GM18870 (cell line): ENCODE measurements at regions not wholly inside any gene's neighbourhood (a gene's known extent, or its start where the extent isn't known, plus 50 kb on each side); places are given as distances from the start of the nearest gene placed in this dataset.
"Not testable (repeated sequence)": the region's sequence is repeated elsewhere in the genome, so short reads cannot be mapped to it uniquely, and the experiment has no call there.

ENCODE experiments used
- ATAC-seq: cut with Tn5 transposase; IDR thresholded peaks from one replicate; pipeline ENCODE4 v1.9.1; 2021; ENCODE audit warnings: moderate library complexity; ENCODE audit not compliant: unreplicated experiment

- ATAC-seq, result no peak
Measured at GRCh38 chr13:30072818-30073186, 222.4 kb upstream of the UBL3 start.

DNA sequence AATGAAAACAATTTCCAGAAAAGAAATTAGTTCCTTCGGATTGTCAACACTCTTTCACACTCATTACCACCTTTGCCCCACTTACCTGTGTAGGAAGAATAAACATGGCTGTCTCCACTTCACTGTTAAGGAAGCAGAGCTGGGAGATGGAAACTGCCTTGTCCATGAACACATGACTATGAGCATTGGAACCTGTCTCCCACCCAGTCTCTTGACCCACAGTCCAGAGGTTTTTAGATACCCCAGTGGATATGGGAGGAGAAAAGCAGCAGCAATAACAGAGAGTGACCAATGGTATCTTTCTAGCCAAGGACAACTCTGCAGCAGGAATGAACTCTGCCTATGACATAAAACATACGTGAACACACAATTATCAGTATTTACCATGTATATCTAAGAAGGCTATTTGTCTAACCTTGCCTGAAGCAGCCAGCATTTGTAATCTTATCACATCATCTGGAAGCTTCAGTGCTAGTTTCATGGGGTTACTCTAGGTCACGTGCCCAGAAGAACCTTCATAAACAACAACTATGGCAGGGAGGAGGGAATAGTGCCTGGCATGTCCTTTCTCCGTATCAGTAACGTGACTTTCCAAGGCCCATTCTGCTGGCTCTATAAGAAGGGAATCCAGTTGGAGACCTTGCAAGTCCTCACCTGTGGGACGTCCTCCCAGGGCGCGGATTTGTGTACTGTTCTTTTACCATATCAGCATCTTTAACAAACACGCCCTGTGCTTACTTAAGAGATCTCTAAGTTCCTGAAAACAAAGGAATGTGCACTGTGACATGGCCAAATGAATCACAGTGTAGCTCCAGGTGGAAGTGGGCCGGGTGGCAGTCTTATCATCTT is 221.8 kb upstream of the UBL3 start:
- no peak for ATAC-seq

DNA sequence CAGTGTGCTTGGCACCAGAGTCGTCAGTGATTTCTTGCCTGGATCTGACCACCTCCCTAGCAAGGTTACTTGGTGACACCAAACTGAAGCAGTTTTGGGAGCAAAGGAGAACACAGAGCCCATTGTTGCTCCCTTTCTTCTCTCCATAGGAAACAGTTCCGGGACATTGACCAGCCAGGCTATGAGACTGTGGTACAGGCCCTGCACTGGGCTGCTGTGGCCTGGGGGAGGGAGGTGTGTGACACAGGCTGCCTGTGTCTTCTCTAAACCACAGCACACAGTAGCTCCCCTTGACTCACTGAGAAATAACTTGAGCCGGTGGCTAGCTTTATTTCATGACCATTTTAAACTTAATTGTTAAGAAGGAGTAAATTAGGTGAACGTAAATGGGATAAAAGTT is 214.8 kb upstream of the UBL3 start:
- no peak for ATAC-seq

GRCh38 chr13:30063892-30064291 is 213.5 kb upstream of the UBL3 start:
- no peak for ATAC-seq

- no peak for ATAC-seq
Measured at GRCh38 chr13:30061217-30061616, 210.8 kb upstream of the UBL3 start.

DNA sequence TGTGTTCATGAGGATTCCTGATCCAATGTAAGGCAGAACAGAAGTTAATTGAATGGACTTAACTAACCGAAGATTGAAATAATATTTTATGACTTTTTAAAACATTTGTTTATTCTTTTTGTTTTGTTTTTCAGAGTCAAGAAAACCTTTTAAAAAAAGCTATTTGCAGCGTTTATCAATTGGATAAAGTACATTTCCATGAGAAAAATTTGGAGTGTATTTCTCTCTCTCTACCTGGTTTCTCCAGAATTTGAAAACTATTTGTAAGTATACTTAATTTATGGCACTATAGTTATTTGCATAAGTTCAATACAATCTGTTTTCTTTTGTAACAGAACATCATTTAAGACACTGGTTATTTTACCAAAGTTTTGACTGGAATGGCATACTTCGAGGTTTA is 208.0 kb upstream of the UBL3 start:
- no peak for ATAC-seq

- not testable (repeated sequence) for ATAC-seq
Measured at GRCh38 chr13:30054546-30054945, 204.1 kb upstream of the UBL3 start.

DNA sequence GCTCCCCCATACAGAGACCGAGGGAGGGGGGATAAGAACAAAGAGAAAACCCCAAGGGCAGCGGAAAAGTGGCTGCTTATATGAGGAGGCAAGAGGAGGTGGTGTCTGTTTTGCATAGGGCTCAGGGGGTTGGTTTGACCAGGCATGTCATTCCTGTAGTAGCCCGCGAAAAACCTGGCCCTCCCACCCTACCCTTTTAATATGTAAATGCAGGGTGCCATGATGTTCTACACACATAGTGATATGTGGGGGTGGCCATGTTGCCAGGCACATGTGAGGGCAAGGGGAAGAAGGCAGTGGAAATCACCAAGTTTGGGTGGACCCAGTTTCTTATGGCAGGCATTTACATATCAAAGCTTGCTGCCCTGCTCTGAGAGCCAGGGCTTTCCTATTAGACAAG is 203.5 kb upstream of the UBL3 start:
- no peak for ATAC-seq

DNA sequence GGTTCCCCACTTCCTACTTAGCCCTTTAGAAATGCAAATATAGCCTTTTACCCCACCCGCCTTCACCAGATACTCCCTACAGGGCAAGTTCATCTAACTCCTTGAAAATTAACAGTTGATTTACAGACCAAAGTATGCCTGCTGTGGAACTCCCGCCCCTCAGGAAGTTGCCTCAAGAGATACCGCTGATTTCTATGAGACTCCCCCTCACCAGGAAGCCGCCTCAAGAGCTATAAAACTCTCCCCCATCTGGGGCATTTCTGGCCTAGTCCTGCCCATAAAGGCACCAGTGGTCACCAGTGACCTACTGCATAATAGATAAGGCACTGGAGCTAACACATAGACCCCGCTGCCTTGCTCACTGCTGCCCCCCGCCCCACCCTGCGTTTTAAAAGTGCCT is 201.7 kb upstream of the UBL3 start:
- no peak for ATAC-seq

- no peak for ATAC-seq
Measured at GRCh38 chr13:30051531-30052060, 201.2 kb upstream of the UBL3 start.

DNA sequence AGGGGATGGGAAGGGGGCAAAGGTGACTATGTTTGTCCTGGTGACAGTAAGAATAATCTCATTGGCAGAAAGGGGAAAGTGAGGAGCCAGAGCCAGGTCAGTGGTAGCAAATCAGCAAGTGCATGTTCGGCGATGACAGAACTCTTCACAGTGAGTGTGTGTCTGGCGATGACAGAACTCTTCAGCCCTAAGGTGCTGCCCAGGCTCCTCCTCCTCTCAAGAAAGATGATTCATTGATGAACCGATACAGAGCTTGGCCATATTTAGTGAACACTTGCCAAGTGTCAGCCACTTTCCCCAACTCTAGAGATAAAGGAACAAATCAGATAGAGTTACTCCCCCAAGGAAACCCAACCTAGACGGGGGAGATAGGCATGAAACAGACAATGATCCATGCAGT is 199.3 kb upstream of the UBL3 start:
- ATAC-seq, result no peak

DNA sequence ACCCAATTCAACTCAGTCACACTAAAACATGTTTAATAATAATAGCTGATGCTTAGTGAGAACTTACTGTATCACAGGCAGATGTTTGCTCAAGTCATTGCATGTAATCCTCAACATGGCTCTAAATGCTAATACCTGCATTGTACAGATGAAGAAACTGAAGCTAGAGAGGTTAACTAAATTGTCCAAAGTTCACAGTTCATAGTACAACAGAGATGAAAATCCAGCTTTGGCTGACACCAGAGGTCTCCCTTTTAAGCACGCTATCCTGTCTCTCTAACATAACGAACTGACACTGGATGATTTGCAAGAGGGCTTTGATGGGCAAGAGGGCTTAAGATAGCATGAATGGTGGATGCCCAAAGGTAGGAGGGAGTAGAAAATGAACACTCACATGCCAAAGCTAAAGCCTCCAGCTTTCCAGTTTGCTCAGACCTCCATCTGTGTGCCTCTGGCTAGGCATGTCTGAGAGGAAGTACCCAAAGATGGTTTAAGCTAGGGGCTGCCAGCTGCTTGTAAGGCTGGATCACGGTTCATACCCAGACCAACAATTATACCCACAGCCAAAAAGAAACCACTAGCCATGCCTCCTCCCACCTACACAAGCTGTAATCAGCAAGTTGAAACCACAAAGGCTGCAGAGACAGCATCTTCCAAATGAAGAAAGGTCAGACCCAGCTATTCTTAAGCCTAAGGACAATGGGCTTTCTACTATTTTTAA is 196.9 kb upstream of the UBL3 start:
- ATAC-seq, result no peak

DNA sequence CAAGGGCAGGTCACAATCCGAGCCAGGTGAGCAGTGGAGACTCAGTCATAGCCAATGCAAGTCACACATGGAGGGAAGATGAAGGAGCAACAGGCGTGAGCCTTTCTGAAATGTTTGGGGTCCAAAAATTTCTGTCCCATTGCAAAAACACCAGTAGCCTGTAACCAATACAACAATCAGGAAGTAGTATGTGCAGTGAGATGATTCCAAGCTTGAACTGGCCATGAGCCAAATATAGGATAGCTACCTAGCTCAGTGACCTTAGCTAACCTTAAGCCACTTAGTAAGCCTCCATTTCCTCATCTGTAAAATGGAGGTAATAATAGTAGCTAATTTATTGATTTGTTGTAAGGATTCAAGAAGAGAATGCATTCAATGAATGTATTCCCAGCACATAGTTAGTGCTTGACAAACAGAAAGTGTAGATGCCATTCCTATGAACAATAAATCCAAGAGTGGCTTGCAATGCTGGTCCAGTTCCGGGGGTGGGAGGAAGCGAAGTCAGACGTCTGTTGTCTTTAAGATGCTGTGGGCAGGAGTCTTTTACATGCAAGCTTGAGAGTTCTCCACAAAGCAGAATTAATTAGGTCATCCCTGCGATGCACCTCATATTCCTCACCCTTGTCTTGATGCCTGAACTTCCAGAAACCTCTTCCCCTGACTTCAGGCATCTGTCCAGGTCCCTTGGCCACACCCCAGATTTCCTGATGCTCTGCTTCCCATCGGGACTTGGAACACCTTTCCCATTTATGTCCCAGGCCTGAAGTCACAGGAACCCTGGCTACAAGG is 195.7 kb upstream of the UBL3 start:
- ATAC-seq, result no peak

GRCh38 chr13:30044932-30045331 is 194.5 kb upstream of the UBL3 start:
- no peak for ATAC-seq

- no peak for ATAC-seq
Measured at GRCh38 chr13:30043631-30043925, 193.2 kb upstream of the UBL3 start.

- ATAC-seq, result no peak
Measured at GRCh38 chr13:30042891-30043630, 192.6 kb upstream of the UBL3 start.

- ATAC-seq, result no peak
Measured at GRCh38 chr13:30042272-30042671, 191.9 kb upstream of the UBL3 start.

- ATAC-seq, result no peak
Measured at GRCh38 chr13:30039511-30039911, 189.1 kb upstream of the UBL3 start.

DNA sequence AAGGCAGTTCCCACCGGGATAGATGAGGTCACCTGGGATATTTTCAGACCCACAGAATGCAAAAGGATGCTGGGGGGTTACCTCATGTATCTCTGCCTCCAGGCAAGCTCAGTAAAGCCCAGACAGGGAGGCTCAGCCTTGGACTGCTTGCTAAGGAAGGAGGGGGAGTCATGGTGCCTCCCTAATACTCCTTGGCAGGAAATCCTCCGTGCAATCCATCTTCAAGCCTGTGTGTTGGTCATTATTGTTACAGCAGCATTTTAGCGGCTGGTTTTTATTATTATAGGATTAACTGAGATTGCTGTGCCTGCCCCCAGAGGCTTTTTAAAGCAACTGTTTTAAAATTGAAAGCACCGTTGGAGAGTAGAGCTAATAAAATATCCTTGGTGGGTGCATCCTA is 188.5 kb upstream of the UBL3 start:
- no peak for ATAC-seq

- no peak for ATAC-seq
Measured at GRCh38 chr13:30037766-30038165, 187.3 kb upstream of the UBL3 start.

GRCh38 chr13:30037306-30037705 is 186.9 kb upstream of the UBL3 start:
- ATAC-seq, result no peak
